HG02623 (cell line): ENCODE measurements at regions not wholly inside any gene's neighbourhood (a gene's known extent, or its start where the extent isn't known, plus 50 kb on each side); places are given as distances from the start of the nearest gene placed in this dataset.
"Not testable (repeated sequence)": the region's sequence is repeated elsewhere in the genome, so short reads cannot be mapped to it uniquely, and the experiment has no call there.

Experiments used
- ATAC-seq: cut with Tn5 transposase; IDR thresholded peaks from one replicate; pipeline ENCODE4 v1.9.1; 2021; ENCODE audit warnings: moderate library complexity; ENCODE audit not compliant: unreplicated experiment

DNA sequence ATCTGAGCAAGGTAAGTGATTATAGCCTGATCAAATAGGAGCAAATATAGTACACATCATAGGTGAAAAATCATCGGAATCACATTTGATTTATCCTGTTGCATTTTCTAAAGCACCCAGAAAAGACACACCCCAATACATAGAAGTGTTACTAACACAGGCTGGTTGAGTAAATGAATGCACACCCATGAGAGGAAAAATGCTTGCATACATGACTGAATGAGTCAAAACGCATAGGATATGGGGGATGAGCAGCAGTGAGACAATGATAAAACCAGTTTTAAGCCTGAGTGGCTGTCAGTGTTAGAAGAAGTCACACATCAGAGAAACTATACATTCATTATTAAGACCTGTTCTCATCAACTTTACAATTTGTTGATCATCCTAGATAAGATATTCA, 449.6 kb upstream of the CDH20 start:
- ATAC-seq: no peak

DNA sequence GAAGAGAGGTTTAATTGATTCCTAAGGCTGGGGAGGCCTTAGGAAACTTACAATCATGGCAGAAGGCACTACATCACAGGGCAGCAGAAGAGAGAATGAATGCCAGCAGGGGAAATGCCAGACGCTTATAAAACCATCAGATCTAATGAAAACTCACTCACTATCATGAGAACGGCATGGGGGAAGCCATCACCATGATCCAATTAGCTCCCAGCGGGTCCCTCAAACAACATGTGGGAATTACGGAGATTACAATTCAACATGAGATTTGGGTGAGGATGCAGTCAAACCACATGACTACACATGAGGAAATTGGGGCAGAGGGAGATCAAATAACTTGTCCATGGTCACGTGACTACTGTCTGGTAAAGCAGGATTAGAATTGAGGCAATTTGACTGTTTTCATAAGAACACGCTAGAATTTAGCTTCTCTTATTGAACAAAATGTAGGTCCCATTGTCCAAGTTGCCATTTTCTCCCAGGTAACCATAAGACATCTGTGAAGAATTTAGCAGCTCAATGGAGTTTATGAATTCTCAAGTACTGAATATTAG, 445.1 kb upstream of the CDH20 start:
- no peak for ATAC-seq

DNA sequence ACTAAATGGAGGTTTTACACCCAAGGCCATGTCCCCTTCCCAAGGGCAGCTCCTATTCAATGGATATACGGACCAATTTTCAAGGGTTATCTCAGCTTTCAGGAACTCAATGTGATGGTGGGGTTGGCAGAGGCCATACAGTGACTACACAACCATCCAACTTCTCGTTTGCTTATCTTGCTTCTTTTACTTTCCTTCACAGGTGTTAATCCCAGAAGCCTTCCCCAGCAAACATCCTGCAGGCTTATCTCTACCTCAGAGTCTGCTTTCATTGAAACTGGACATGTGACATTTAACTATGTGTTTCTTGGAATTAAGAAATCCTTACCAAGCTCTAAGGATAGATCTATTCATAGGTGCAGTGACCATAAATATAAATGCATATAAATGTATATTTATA, 443.8 kb upstream of the CDH20 start:
- ATAC-seq: no peak

DNA sequence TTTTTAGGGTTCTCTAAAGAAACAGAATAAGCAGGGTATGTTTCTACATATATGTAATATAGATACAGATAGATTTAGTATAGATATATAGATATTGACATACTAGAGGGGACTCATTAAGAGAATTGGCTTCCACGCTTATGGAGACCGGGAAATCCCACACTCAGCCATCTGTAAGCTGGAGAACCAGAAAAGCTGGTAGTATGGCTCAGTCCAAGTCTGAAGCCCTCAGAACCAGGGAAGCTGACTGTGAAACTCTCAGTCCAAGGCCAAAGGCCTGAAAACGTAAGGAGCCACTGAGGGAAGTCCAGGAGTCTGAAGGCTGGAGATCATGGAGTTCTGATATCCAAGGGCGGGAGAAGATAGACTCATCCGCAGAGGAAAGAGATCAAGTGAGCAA, 441.3 kb upstream of the CDH20 start:
- no peak for ATAC-seq

DNA sequence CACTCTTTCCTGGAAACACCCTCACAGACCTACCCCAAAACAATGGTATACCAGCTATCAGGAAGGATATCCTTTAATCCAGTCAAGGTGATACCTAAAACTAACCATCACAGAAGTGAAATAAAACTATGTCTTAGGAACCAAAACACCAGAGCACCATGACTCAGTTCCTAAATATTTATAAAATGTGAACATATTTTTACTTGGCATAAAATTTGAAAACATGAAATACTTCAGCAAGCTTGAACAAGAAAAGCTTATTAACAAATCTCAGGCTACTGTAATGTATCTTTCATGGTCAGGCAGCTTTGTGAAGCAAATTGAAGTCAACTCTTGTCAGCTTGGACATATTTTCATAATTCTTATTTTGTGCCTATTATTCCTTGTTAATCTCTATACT, 440.8 kb upstream of the CDH20 start:
- ATAC-seq: no peak

DNA sequence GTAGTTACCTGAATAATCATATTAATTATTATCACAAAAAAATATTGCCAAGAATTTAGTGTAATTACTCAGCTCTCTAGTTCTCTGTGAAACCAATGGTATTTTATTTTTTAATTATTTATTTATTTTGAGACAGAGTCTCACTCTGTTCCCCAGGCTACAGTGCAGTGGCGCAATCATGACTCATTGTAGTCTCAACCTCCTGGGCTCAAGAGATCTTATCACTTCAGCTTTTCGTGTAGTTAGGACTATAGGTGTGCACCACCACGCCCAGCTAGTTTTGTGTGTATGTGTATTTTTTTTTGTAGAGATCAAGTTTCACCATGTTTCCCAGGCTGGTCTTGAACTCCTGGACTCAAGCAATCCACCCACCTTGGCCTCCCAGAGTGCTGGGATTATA, 440.4 kb upstream of the CDH20 start:
- no peak for ATAC-seq

DNA sequence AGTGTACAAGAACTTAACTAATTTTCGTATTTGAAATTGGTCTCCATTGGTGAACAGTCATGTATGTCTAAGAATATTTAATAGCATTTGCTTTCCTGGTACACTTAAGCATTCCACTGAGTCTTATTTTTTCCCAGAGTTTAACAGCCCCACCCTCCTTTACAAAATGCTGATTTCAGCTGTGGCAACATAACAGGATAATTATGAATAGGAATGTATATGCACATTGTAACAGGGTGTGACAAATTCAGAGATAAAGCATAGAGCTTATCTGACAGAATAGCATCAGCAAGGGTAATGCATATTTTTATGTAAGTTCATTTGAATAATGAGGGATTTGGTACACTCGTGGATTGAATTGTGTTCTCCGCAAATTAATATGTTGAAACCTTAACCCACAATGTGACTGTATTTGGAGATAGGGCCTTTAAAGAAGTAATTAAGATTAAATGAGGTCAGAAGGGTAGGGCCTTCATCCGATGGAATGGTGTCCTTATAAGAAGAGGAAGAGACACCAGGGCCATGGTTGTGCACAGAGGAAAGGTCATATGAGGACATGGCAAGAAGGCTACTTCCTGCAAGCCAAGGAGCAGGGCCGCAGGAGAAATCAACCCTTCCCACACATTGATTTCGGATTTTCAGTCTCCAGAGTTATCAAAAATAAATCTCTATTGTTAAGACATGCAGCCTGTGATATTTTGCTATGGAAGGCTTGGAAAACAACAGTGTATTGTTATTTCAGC, 439.7 kb upstream of the CDH20 start:
- ATAC-seq: no peak

DNA sequence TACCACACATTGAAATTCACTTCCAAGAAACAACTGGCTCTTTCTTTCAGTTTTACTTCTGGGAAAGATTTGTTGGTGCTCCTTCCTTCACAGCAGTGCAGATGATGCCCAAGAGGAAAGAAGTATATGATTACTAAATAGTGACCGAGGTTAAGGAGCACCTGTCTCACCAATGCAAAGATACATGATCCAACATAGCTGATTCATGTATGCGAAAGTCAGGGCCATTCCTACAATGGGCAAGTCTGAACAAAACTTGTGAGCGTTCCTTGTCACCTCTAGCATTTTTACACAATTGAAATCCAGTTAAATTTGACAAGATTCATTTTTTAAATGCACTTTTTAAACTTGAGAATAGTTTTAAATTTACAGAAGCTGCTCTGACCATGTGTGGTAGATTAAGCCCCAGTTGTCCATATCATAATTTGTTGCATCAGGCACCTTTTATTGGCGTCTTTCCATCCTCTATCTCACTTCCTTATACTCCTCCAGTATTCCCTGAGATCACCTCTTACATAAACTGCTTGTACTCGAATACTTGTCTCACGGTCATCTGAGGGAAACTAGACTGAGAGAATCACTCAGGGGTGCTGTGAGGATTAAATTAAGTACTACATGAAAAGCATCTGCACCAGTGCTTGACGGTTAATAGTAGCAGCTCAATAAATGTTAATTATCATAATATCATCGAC, 438.8 kb upstream of the CDH20 start:
- ATAC-seq: no peak

DNA sequence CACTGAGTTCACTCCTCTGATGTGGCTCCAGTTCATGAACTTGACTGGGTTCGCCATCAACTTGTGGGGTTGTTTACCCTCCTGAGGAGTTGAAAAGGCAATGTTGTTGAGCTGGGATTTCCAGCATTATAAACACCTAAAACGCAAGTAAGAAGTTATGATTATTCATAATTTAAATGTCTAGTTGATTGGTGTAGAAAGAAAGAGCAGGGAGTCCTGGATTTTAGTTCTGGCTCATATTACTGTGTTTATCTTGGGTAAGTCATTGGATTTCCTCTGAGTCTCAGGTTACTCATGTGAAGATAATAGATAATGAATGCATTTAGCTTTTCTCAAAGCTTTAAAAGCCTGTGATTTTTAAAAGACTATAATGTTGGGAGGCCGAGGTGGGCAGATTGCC, 438.0 kb upstream of the CDH20 start:
- ATAC-seq: no peak

DNA sequence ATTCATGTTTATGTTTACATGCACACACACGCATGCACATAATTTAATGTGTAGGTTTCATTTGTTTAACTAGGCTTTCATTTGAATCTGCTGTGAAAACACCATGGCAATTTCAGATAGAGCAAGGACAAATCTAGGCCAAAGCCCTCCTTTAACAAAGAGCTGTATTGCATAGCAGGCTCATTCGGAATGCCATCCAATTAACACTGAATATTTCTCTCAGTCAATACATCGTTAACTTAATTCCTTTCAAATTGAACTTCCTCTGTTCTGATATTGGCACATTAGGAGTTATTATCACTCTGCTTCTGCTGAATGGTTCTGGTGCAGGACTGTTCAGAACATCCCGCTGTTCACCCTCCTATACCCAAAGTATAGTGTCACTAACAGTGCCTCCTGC, 435.1 kb upstream of the CDH20 start:
- ATAC-seq: no peak

DNA sequence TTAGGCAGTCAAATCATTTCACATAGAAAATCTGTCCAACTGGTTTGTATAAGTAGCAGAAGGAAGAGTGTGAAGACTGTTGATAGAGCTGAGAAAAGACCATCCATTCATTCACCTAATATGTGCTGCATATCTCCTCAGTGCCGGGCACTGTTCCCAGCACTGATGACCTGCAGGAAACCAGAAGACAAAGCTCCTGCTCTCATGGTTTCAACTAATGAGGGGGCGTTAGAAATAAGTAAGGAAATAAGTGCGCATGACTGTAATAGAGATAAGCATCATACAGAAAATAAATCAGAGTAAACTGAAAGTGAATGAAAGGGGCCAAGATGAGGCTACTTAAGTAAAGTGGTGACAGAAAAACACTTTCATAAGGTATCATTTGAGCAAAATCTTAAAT, 427.5 kb upstream of the CDH20 start:
- ATAC-seq: no peak

DNA sequence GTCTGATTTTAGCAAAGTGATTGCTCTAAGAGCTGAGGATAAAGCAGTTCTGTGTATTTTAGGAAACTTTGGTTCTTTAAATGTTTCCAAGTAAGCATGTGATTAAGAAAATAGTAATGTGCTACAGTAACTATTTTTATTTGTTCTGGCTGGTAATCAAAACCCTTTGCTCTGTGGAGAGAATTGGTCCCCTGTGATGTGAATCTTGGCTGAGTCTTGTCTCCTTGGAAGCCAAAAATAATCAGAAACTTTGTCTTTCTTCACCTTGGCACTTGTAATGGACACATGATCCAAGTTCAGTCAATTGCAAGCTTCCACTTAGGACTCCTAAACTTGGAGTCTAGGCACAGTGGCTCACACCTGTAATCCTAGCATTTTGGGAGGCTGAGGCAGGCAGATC, 422.7 kb upstream of the CDH20 start:
- no peak for ATAC-seq

DNA sequence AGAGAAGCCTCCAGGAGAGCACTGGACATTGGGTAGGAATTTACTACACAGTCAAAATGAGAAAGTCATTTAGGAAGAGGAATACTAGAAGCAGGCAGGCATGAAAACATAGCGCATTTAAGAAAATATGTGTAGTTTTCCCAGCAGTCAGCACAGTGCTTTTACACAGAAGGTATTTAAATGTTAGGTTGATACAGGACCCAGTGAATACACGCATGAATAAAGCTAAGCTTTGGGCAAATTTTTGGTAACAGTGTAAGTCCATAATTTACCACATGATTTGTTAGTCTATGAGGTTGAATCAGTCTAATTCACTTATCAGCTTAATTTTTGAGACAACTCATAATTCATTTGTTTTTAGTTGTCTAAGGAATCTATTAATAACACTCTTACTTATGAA, 421.7 kb upstream of the CDH20 start:
- ATAC-seq: no peak

DNA sequence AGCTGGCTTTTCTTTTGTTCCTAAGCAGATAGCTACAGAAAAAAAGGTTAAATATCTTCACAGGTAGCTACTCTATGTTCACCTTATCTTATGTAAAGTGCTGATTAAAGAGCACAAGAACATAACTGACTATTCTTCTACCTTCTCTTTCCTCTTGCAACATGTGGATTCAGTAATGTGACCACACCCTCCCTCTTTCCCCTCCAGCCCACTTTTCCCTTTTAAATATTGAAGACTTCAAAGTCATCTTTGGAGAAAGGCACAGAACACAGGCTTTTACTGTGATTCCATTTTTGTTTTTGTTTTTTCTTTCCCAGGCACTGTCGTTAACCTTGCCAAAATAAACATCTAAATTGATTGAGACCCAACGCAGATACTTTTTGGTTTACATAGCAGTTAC, 418.1 kb upstream of the CDH20 start:
- ATAC-seq: no peak

DNA sequence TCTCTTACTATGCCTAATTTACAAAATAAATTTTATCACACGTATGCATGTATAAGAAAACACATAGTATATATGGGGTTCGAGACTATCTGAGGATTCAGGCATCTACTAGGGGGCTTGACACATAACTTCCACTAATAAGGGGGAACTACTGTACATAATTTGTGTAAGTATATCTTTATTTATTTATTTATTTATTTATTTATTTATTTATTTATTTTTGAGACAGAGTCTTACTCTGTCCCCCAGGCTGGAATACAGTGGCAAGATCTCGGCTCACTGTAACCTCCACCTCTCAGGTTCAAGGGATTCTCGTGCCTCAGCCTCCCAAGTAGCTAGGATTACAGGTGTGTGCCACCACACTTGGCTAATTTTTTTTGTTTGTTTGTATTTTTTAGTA, 414.4 kb upstream of the CDH20 start:
- not testable (repeated sequence) for ATAC-seq

DNA sequence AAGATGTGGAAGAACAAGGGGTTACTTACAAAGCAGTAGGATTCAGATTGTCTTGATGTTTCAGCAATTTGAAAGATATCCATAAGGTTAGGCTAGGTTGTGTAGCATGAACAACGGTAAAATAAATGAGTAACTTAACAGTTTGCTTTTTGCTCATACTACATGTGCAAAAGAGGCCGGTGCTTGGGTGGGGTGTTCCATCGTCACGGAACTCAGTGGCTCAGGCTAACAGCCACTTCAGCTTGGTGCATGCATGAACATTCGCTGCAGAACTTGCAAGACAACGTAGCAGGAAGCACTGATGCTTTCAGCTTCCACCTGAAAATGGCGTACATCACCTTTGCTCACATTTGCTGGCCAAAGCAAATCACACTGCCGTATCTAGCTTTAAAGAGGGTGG, 407.3 kb upstream of the CDH20 start:
- ATAC-seq: no peak

DNA sequence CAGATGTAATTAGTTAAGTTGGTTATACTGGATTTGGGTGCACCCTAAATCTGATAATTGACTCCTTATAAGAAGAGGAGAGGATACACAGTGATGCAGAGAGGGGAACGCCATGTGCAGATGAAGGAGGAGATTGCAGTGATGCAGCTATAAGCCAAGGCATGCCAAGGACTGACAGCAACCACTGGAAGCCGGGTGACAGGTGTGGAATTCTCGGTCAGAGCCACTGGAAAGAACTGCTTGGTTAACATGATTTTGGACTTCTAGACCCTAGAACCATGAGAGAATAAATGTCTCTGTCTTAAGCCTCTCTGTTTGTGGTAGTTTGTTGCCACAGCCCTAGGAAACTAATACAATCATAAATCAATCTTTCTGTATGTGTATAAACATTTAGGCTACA, 403.3 kb upstream of the CDH20 start:
- no peak for ATAC-seq

DNA sequence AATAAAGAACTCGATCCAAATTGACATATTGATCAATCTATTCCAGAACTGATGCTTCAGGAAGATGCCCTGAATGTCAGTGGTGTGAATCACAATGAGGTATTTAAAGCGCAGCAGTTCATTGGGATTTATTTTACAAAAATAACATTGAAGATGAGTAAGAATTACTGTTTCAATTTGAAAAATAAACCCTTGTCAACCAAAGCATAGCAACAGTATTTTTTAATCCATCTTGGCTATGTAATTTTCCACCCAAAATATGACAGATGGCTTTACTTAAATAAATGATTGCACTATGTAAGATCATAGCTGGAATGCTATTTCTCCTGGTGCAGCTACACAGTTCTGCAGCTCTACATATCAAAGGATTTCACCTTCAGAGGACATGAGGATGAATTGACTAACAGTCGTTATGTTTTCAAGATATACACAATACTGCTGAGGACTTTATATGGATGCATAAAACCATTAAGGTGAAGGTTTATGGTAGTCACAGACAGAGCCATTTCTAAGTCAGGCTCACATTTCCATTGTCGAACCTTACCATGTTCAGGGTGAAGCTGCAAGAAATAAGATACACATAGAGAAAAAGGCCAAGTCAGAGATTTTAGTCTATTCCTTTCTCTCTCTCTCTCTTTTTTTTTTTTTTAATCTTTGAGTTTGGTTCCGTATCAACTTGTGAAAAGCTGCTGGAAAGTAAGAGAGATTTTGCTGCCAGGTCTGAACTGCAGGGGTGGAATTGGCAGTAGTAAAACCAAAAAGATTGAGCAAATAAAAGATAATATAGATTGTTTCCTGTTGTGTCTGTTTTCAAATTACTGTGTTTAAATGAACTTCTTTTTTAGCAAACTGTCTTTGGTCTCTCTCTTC, 398.0 kb upstream of the CDH20 start:
- no peak for ATAC-seq

DNA sequence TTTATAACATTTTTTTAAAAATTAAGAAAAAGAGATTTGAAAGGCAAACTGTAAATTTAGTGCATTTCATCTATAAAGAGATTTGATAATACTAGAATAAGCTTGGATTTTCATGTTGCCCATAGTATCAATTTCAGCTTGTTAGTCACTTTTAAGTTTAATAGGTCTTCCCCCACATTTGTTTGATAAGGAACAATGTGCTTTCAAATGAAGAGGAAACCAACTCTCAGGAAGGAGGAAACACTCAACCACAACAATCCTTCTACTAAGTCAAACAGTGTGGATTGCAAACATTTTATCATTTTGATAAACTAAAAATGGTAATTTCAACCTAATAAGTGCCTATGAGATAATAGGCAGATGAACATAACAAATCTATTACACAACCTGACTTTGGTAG, 397.1 kb upstream of the CDH20 start:
- no peak for ATAC-seq

DNA sequence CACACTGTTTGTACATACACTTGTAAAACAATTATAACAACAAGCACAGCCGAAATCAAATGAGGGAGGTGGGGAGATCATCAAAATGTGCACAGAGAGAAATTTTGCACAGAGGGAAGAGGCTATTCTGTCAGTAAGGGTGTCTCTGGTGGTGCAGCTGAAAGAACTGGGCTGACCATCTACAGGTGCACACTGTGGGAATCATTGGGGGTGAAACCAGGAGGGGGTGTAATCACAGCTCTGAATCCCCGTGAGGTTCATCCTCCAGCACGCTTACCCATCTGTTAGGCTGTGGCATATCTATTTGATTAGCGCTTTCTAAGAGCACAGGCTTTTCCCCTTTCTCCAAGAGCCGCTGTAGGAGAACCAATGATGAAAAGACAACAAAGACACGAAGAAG, 389.9 kb upstream of the CDH20 start:
- ATAC-seq: no peak

DNA sequence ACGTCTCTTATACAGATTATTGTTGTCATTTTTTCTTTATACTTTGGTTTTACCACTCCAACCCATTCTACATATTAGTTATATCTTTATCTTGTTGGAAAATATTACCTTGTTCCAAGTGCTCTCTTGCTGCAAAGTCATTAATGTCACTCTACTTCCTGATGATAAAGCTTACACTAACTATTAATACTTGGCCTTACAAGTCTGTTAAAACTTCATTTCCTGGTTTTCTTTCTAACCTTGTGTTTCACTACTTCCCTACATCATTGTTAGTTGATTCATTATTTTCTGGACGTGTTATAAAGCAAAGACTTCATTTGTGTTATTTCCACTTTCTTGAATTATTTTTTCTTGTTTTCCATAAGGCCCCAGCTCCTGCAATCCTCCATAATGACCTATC, 382.6 kb upstream of the CDH20 start:
- ATAC-seq: no peak

DNA sequence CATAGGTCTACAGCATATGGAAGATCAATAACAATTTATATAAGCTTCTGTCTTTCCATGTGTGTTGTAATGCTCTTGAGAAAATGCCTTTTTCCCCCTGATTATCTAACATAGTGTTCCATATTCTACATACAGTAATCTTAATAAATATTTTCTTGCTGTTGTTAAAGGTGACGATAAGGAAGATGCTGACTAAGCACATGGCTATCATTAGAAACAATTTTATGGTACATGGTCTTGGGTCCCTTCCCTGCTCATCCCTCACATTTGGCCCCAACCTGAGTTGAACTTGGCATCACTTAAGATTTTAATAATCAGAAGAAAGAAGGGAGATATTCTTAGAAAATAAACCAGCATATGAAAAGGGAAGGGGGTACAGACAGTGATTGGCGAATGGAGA, 382.1 kb upstream of the CDH20 start:
- no peak for ATAC-seq
